Immature natural killer cell (primary cell): ENCODE measurements at regions not wholly inside any gene's neighbourhood (a gene's known extent, or its start where the extent isn't known, plus 50 kb on each side); places are given as distances from the start of the nearest gene placed in this dataset.

Source experiments
- DNase-seq, 3 donors: peaks; one replicate each; pipeline ENCODE4 v3.0.0; 2022; ENCODE audit warnings: mixed read lengths in 1 of 3
- H3K27ac Mint-ChIP-seq, 6 donors: one replicate each; pipeline ENCODE4 v1.8.0; 2020; ENCODE audit warnings: mixed read lengths in 6 of 6, mild to moderate bottlenecking in 5 of 6, inconsistent platforms in 4 of 6, moderate library complexity in 3 of 6
- H3K27me3 Mint-ChIP-seq, 3 donors: one replicate each; pipeline ENCODE4 v1.8.0; 2020 to 2021; ENCODE audit warnings: low read depth in 3 of 3, mild to moderate bottlenecking in 3 of 3, mixed read lengths in 3 of 3, moderate library complexity in 3 of 3, inconsistent platforms in 1 of 3
- H3K36me3 Mint-ChIP-seq, 3 donors: one replicate each; pipeline ENCODE4 v1.8.0; 2020; ENCODE audit warnings: mixed read lengths in 3 of 3, inconsistent platforms in 2 of 3, mild to moderate bottlenecking in 2 of 3
- H3K4me1 Mint-ChIP-seq, 2 donors: one replicate each; pipeline ENCODE4 v1.8.0; 2020; ENCODE audit warnings: inconsistent platforms in 2 of 2, mild to moderate bottlenecking in 2 of 2, mixed read lengths in 2 of 2, moderate library complexity in 1 of 2
- H3K4me3 Mint-ChIP-seq, 5 donors: one replicate each; pipeline ENCODE4 v1.8.0; 2020; ENCODE audit warnings: mild to moderate bottlenecking in 5 of 5, mixed read lengths in 5 of 5, inconsistent platforms in 3 of 5, moderate library complexity in 3 of 5
- H3K9me3 Mint-ChIP-seq, 6 donors: one replicate each; pipeline ENCODE4 v1.8.0; 2020; ENCODE audit warnings: mild to moderate bottlenecking in 6 of 6, mixed read lengths in 6 of 6, inconsistent platforms in 4 of 6, moderate library complexity in 3 of 6

GRCh38 chr10:10149899-10150298 lies 867.8 kb upstream of the CELF2 start:
- no peak overlapping the region for H3K27ac Mint-ChIP-seq
- DNase-seq, result no peak
- H3K9me3 Mint-ChIP-seq, result peaks cover 0 to 8% (median 1%) of the 10 kb centered on the region in 6 donors
- no peak overlapping the region for H3K4me3 Mint-ChIP-seq
- no peaks in the 10 kb centered on the region for H3K4me1 Mint-ChIP-seq
- no peaks in the 10 kb centered on the region for H3K27me3 Mint-ChIP-seq
- no peaks in the 10 kb centered on the region for H3K36me3 Mint-ChIP-seq

DNA sequence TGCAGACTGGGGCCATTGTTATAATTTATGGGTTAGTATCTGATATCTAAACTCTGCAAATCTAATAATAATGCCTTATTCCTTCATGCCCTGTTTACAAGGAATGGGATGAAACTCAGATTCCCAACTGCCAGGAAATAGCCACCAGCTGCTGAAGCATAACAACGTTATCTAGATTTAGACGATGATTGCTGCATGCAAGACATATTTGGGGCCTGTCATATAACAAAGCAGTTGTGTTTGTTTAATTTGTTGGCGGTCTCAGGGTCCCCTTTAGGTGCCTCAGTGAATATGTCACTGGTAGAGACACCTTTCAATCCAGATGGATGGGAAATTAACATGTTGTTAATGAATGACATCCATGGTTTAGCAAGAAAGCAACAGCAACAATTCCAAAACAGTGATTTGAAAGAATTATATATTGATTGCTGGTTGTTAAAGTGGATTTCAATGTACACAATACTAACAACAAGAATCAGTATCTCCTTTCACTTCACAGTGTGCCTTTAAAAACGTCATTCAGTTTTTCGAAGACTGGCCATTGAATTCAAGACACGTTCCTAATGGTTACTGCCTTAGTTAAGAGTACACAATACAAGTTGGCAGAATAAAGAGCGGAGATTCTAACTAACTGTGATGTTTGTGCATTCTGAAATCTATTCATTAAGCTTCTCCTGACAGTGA lies 860.6 kb upstream of the CELF2 start:
- Mint-ChIP-seq H3K36me3 (no peaks in the 10 kb centered on the region), H3K9me3 (peaks cover 0 to 12% (median 3%) of the 10 kb centered on the region in 6 donors), H3K4me1 (no peaks in the 10 kb centered on the region), H3K27ac (no peak overlapping the region), H3K4me3 (no peak overlapping the region), H3K27me3 (peaks cover 0 to 3% (median 0%) of the 10 kb centered on the region in 3 donors)
- DNase-seq, result no peak

DNA sequence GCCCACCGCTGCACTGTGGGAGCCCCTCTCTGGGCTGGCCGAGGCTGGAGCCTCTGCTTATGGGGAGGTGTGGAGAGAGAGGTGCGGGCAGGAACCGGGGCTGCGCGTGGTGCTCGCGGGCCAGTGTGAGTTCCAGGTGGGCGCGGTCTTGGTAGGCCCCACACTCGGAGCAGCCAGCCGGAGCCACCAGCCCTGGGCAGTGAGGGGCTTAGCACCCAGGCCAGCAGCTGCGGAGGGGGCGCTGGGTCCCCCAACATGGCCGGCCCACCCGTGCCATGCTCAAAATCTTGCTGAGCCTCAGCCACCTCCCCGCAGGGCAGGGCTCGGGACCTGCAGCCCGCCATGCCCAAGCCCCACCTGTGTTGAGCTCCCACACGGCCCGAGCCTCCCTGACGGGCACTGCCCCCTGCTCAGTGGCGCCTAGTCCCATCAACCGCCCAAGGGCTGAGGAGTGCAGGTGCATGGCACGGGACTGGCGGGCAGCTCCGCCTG lies 856.8 kb upstream of the CELF2 start:
- Mint-ChIP-seq H3K9me3 (peaks cover 0 to 20% (median 4%) of the 10 kb centered on the region in 6 donors), H3K4me3 (no peak overlapping the region), H3K36me3 (peaks cover 0 to 3% (median 0%) of the 10 kb centered on the region in 3 donors), H3K27ac (no peak overlapping the region), H3K27me3 (peaks cover 1 to 4% (median 4%) of the 10 kb centered on the region in 3 donors), H3K4me1 (no peaks in the 10 kb centered on the region)
- no peak for DNase-seq

DNA sequence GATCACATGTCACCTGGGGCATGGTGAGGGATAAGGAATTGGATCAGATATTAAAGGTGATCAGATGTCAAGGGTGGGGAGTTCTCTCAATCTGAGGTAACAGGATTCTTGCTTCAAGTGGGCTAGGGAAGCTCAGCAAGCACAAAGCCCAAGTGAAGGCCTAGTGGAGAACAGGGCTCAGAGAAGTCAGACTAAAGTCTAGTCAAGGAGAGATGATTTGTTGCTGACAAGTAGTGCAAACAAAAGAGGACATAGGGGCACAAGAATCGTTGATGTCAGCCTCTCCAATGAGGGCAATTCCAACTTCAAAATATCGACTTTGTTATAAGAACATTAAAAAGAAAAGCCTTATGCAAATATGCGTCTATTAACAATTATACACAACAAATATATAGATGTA lies 852.8 kb upstream of the CELF2 start:
- no peak for DNase-seq
- Mint-ChIP-seq H3K4me3 (no peak overlapping the region), H3K27me3 (peaks cover 1 to 7% (median 4%) of the 10 kb centered on the region in 3 donors), H3K27ac (no peak overlapping the region), H3K36me3 (peaks cover 0 to 3% (median 0%) of the 10 kb centered on the region in 3 donors), H3K4me1 (no peaks in the 10 kb centered on the region), H3K9me3 (peaks cover 2 to 20% (median 4%) of the 10 kb centered on the region in 6 donors)

DNA sequence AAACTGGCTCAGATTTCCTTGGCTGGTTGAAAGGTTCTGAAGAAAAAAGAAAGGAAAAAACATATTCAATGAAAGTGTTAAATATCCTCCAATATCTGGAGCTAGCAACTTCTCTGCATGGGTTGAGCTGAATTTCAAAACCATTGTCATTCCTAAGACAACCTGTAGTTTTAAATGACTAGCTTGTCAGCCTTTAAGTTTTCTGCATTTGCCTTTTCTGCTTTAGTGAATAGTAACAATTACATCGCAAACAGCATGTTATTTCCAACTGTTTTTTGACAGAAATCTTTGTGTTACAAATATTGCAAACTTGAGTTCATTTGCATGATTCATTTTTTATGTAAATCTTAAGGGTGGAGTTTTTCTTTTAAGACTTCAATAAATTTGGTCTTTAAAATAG lies 852.3 kb upstream of the CELF2 start:
- Mint-ChIP-seq H3K9me3 (peaks cover 2 to 16% (median 4%) of the 10 kb centered on the region in 6 donors), H3K27ac (no peak overlapping the region), H3K4me3 (no peak overlapping the region), H3K36me3 (peaks cover 0 to 3% (median 0%) of the 10 kb centered on the region in 3 donors), H3K4me1 (no peaks in the 10 kb centered on the region), H3K27me3 (peaks cover 1 to 7% (median 2%) of the 10 kb centered on the region in 3 donors)
- no peak for DNase-seq

- Mint-ChIP-seq H3K4me3 (no peak overlapping the region), H3K27me3 (peaks cover 0 to 2% (median 1%) of the 10 kb centered on the region in 3 donors), H3K4me1 (no peaks in the 10 kb centered on the region), H3K27ac (no peak overlapping the region), H3K9me3 (peaks cover 2 to 6% (median 4%) of the 10 kb centered on the region in 6 donors), H3K36me3 (no peaks in the 10 kb centered on the region)
- DNase-seq, result no peak
These were observed 839.2 kb upstream of the CELF2 start for GRCh38 chr10:10178476-10178875.

DNA sequence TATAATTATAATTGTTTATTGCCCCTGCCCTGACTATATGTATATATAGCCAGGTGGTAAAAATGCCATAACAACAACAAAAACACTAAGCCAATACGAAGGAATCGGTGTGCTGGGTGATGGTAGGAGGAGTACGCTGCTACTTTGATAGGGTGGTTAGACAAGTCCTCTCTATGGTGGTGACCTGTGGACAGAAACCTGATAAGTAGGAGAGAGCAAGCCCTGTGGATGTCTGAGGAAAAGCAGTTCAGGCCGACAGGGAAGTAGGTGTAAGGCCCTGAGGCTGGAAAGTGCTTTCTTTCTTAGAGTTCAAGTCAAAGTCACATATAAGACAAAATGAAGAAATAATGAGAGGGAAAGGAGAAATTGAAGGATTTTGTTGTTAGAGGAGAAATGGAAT lies 823.8 kb upstream of the CELF2 start:
- Mint-ChIP-seq H3K9me3 (peaks cover 0 to 12% (median 2%) of the 10 kb centered on the region in 6 donors), H3K27ac (no peak overlapping the region), H3K27me3 (peaks cover 0 to 2% (median 0%) of the 10 kb centered on the region in 3 donors), H3K36me3 (no peaks in the 10 kb centered on the region), H3K4me3 (no peak overlapping the region), H3K4me1 (no peaks in the 10 kb centered on the region)
- no peak for DNase-seq

GRCh38 chr10:10196701-10197100 lies 821.0 kb upstream of the CELF2 start:
- no peak for DNase-seq
- Mint-ChIP-seq H3K4me3 (no peak overlapping the region), H3K27ac (no peak overlapping the region), H3K27me3 (no peaks in the 10 kb centered on the region), H3K9me3 (peaks cover 0 to 11% (median 3%) of the 10 kb centered on the region in 6 donors), H3K36me3 (no peaks in the 10 kb centered on the region), H3K4me1 (no peaks in the 10 kb centered on the region)

GRCh38 chr10:10197423-10197822 lies 820.2 kb upstream of the CELF2 start:
- H3K9me3 Mint-ChIP-seq, result peaks cover 0 to 11% (median 3%) of the 10 kb centered on the region in 6 donors
- no peak overlapping the region for H3K27ac Mint-ChIP-seq
- H3K36me3 Mint-ChIP-seq, result no peaks in the 10 kb centered on the region
- no peaks in the 10 kb centered on the region for H3K27me3 Mint-ChIP-seq
- no peak overlapping the region for H3K4me3 Mint-ChIP-seq
- no peaks in the 10 kb centered on the region for H3K4me1 Mint-ChIP-seq
- no peak for DNase-seq

DNA sequence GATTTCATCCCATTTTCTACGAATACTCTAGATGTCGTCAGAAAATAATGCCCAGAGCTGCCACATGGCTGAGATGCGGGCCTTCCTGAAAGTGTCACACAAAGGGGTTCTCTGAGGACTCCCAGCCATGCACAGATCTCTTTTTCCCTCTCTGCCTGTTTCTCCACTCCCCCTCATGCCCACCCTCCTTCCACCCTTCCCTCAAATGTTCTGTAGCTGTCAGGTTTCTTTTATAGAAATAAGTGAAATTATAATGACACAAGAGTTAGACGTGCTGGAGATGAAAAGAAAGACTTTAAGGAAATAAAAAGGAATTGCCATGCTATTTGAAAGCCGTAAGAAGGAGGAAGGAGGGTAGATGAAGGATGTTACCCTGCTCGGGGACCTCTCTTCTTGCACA lies 819.3 kb upstream of the CELF2 start:
- Mint-ChIP-seq H3K4me3 (no peak overlapping the region), H3K9me3 (peaks cover 0 to 11% (median 3%) of the 10 kb centered on the region in 6 donors), H3K36me3 (no peaks in the 10 kb centered on the region), H3K4me1 (no peaks in the 10 kb centered on the region), H3K27ac (no peak overlapping the region), H3K27me3 (peaks cover 0 to 3% (median 0%) of the 10 kb centered on the region in 3 donors)
- DNase-seq, result no peak

DNA sequence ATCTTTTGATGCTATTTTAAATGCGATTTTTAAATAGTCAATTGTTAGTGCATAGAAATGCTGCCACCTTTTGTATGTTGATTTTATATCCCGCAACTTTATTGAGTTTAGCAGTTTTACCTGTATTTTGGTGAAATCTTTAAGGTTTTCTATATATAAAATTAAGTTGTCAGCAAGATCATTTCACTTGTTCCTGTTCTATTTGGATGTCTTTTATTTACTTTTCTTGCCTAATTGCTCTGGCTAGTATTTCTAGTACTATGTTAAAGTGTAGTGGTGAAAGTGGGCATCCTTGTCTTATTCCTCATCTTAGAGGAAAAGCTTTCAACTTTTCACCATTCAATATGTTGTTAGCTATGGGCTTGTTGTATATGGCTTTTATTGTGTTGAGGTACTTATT lies 813.3 kb upstream of the CELF2 start:
- Mint-ChIP-seq H3K9me3 (peaks cover 2 to 12% (median 8%) of the 10 kb centered on the region in 6 donors), H3K27me3 (peaks cover 0 to 6% (median 2%) of the 10 kb centered on the region in 3 donors), H3K36me3 (no peaks in the 10 kb centered on the region), H3K4me1 (no peaks in the 10 kb centered on the region), H3K4me3 (no peak overlapping the region), H3K27ac (no peak overlapping the region)
- DNase-seq, result no peak

DNA sequence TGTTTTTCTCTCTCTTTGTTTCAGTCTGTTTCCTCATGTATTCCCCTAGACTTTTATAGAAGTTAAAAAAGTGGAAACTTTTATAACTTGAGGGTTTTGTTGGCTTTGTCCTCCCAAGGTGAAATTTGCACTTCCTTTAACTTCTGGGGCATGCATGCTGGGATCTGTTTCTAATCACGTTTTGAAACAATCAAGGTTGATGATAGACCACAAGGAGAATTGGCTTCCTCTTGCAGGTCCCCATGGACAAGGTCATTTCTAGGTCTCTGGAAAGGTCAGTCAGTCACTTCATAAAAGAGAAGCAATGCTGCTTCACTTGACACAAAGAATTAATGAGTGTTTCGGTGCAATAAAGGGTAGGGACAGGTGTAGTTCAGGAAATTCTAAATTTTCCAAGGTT lies 811.8 kb upstream of the CELF2 start:
- H3K4me1 Mint-ChIP-seq, result no peaks in the 10 kb centered on the region
- DNase-seq, result no peak
- peaks cover 0 to 6% (median 2%) of the 10 kb centered on the region in 3 donors for H3K27me3 Mint-ChIP-seq
- H3K36me3 Mint-ChIP-seq, result no peaks in the 10 kb centered on the region
- H3K27ac Mint-ChIP-seq, result no peak overlapping the region
- peaks cover 2 to 12% (median 7%) of the 10 kb centered on the region in 6 donors for H3K9me3 Mint-ChIP-seq
- H3K4me3 Mint-ChIP-seq, result no peak overlapping the region

GRCh38 chr10:10207538-10207937 lies 810.1 kb upstream of the CELF2 start:
- H3K27me3 Mint-ChIP-seq, result peaks cover 0 to 6% (median 2%) of the 10 kb centered on the region in 3 donors
- H3K9me3 Mint-ChIP-seq, result peaks cover 2 to 17% (median 7%) of the 10 kb centered on the region in 6 donors
- no peaks in the 10 kb centered on the region for H3K4me1 Mint-ChIP-seq
- no peaks in the 10 kb centered on the region for H3K36me3 Mint-ChIP-seq
- no peak overlapping the region for H3K4me3 Mint-ChIP-seq
- H3K27ac Mint-ChIP-seq, result no peak overlapping the region
- DNase-seq, result no peak

DNA sequence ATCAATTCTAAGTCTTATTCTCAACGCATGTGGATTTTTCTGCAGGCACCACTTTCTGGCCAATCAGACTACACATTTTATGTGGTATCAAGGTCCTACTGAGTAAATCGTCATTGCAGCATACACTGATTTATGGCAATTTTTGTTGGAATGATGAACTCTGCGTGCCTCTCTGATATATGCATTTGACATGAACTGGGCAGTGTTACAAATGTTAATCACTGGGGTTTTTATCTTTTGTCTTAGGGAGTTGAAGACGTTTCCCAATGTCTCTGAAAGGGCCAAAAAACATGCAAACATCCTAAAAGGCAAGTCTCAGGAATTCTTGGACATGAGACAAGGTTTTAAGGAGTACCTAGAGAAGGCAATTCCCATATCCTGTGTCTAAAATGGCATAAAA lies 809.5 kb upstream of the CELF2 start:
- H3K27ac Mint-ChIP-seq, result no peak overlapping the region
- H3K27me3 Mint-ChIP-seq, result peaks cover 0 to 4% (median 2%) of the 10 kb centered on the region in 3 donors
- H3K4me1 Mint-ChIP-seq, result no peaks in the 10 kb centered on the region
- peaks cover 2 to 17% (median 7%) of the 10 kb centered on the region in 6 donors for H3K9me3 Mint-ChIP-seq
- no peaks in the 10 kb centered on the region for H3K36me3 Mint-ChIP-seq
- no peak overlapping the region for H3K4me3 Mint-ChIP-seq
- DNase-seq, result no peak

GRCh38 chr10:10209167-10209566 lies 808.5 kb upstream of the CELF2 start:
- Mint-ChIP-seq H3K27ac (no peak overlapping the region), H3K27me3 (peaks cover 0 to 2% (median 2%) of the 10 kb centered on the region in 3 donors), H3K4me3 (no peak overlapping the region), H3K9me3 (peaks cover 0 to 16% (median 7%) of the 10 kb centered on the region in 6 donors), H3K36me3 (no peaks in the 10 kb centered on the region), H3K4me1 (no peaks in the 10 kb centered on the region)
- DNase-seq, result no peak
